ENCODE measurements at regions not wholly inside any gene's neighbourhood (a gene's known extent, or its start where the extent isn't known, plus 50 kb on each side); places are given as distances from the start of the nearest gene placed in this dataset.

DNA sequence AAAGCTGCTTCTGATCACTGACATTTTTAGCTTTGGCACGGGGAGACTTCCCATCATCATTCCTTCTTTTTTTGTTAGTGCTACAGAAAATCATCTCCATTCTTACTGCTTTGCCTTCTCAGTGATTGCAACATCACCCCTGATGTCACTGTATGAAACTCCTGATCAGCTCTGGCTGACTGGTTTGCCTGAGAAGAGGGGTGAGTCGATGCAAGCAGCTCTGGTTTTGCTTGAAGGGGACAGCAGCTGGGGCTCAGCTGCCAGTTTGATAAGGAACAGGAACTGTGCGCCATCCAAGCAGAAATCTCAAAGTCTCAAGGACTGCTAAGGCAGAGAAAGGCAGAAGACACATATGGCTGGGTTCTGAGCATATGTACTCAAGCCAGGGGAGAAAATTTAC is 808.5 kb upstream of the CELF2 start:
- TF ChIP-seq CTCF (IDR thresholded peaks at IDR 0.05; ENCODE audit: low read depth, low read length) = no peak
- POLR2A ChIA-PET = no interaction called here
- H3K27me3 ChIP-seq (ENCODE audit: control insufficient read depth, insufficient read depth, low read length) = no peaks in the 10 kb centered on the region
- CTCF ChIA-PET = no interaction called here
- peak overlapping the region; percentile 43 for H3K27ac ChIP-seq (ENCODE audit: low read depth, low read length)
- peak; percentile 43 for DNase-seq (ENCODE audit: low read depth, low spot score)
- no peak overlapping the region for H3K4me3 ChIP-seq (ENCODE audit: low read depth, low read length)
- no peaks in the 10 kb centered on the region for H3K9me3 ChIP-seq (ENCODE audit: control insufficient read depth, insufficient read depth, low read length)

DNA sequence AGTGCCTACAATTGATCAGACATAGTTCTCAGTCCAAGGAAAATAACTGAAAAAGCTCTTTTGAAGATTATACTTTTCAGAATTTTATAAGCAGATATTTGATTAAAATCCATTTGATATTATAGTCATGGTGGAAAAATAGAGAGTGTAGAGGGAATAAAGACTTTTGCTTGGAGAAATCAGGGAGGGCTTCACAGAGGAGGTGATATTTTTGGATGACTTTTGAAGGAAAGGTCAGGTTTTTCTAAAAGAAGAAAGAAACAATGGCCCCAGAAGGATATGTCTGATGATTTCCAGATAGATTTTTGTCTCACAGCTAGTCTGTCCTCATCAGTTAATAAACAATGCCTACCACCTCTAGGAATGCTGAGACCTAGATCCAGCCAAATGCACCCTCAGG is 806.3 kb upstream of the CELF2 start:
- no peak for DNase-seq (ENCODE audit: low read depth, low spot score)
- Histone ChIP-seq H3K27ac (ENCODE audit: low read depth, low read length) (no peak overlapping the region), H3K4me3 (ENCODE audit: low read depth, low read length) (no peak overlapping the region), H3K9me3 (ENCODE audit: control insufficient read depth, insufficient read depth, low read length) (no peaks in the 10 kb centered on the region), H3K27me3 (ENCODE audit: control insufficient read depth, insufficient read depth, low read length) (no peaks in the 10 kb centered on the region)
- TF ChIP-seq CTCF (IDR thresholded peaks at IDR 0.05; ENCODE audit: low read depth, low read length) = no peak
- CTCF ChIA-PET = no interaction called here
- POLR2A ChIA-PET = no interaction called here

GRCh38 chr10:10213237-10213636 is 804.4 kb upstream of the CELF2 start:
- no peak for DNase-seq (ENCODE audit: low read depth, low spot score)
- no peak overlapping the region for H3K4me3 ChIP-seq (ENCODE audit: low read depth, low read length)
- ChIA-PET CTCF (no interaction called here), POLR2A (no interaction called here)
- H3K9me3 ChIP-seq (ENCODE audit: control insufficient read depth, insufficient read depth, low read length) = no peaks in the 10 kb centered on the region
- no peak overlapping the region for H3K27ac ChIP-seq (ENCODE audit: low read depth, low read length)
- H3K27me3 ChIP-seq (ENCODE audit: control insufficient read depth, insufficient read depth, low read length) = no peaks in the 10 kb centered on the region
- no peak for TF ChIP-seq CTCF (IDR thresholded peaks at IDR 0.05; ENCODE audit: low read depth, low read length)

DNA sequence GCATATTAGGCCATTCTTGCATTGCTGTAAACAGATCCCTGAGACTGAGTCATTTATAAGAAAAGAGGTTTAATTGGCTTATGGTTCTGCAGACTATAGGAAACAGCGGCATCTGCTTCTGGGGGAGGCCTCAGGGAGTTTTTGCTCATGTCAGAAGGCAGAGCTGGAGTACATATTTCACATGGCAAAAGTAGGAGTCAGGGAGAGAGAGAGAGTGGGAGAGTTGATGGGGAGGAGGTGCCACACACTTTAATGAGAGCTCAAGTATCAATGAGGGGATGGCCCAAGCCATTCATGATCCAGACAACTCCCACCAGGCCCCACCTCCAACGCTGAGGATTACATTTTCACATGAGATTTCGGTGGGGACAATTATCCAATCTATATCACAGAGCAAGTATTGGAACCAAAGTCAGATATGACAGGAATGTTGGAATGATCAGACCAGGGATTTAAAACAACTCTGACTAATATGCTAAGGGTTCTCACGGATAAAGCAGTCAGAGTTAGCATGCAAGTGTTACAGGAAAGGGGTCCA is 795.3 kb upstream of the CELF2 start:
- no peak for TF ChIP-seq CTCF (IDR thresholded peaks at IDR 0.05; ENCODE audit: low read depth, low read length)
- Histone ChIP-seq H3K27me3 (ENCODE audit: control insufficient read depth, insufficient read depth, low read length) (no peaks in the 10 kb centered on the region), H3K9me3 (ENCODE audit: control insufficient read depth, insufficient read depth, low read length) (no peaks in the 10 kb centered on the region), H3K4me3 (ENCODE audit: low read depth, low read length) (no peak overlapping the region), H3K27ac (ENCODE audit: low read depth, low read length) (no peak overlapping the region)
- no peak for DNase-seq (ENCODE audit: low read depth, low spot score)
- ChIA-PET POLR2A (no interaction called here), CTCF (no interaction called here)

- DNase-seq (ENCODE audit: low read depth, low spot score) = no peak
- CTCF ChIA-PET = no interaction called here
- no peak overlapping the region for H3K27ac ChIP-seq (ENCODE audit: low read depth, low read length)
These were observed 794.5 kb upstream of the CELF2 start for GRCh38 chr10:10223131-10223530.

More at GRCh38 chr10:10223131-10223530, 794.5 kb upstream of the CELF2 start:
- TF ChIP-seq CTCF (IDR thresholded peaks at IDR 0.05; ENCODE audit: low read depth, low read length) = no peak
- Histone ChIP-seq H3K9me3 (ENCODE audit: control insufficient read depth, insufficient read depth, low read length) (no peaks in the 10 kb centered on the region), H3K27me3 (ENCODE audit: control insufficient read depth, insufficient read depth, low read length) (no peaks in the 10 kb centered on the region), H3K4me3 (ENCODE audit: low read depth, low read length) (no peak overlapping the region)
- POLR2A ChIA-PET = no interaction called here

Data from AG04450 (cell line).